Choroid plexus epithelial cell (primary cell): ENCODE measurements at regions not wholly inside any gene's neighbourhood (a gene's known extent, or its start where the extent isn't known, plus 50 kb on each side); places are given as distances from the start of the nearest gene placed in this dataset.
"Not testable (repeated sequence)": the region's sequence is repeated elsewhere in the genome, so short reads cannot be mapped to it uniquely, and the experiment has no call there.

Experiments
- DNase-seq: peaks from one replicate; pipeline ENCODE4 v3.0.0-alpha.2; 2010; ENCODE audit warnings: low read depth
- H3K4me3 ChIP-seq: 2 replicates; pipeline ENCODE4 v1.5.1; 2011; ENCODE audit warnings: low read depth, mild to moderate bottlenecking, control low read depth, low read length, moderate library complexity
- CTCF ChIP-seq: conservative IDR thresholded peaks from 2 replicates; pipeline ENCODE4 v1.5.1; 2011; ENCODE audit warnings: low read depth, mild to moderate bottlenecking, control low read depth, inconsistent platforms, low read length, moderate library complexity

- no peak overlapping the region for H3K4me3 ChIP-seq
- DNase-seq = peak; percentile 24
- no peak for TF ChIP-seq CTCF
Measured at GRCh38 chr16:29148131-29148691, 163.4 kb downstream of the LAT start.

GRCh38 chr16:29147710-29148109, 162.9 kb downstream of the LAT start:
- H3K4me3 ChIP-seq, DNase-seq: not testable (repeated sequence)

GRCh38 chr16:29146808-29147643, 162.2 kb downstream of the LAT start:
- not testable (repeated sequence) for DNase-seq, H3K4me3 ChIP-seq

- no peak for TF ChIP-seq CTCF
- H3K4me3 ChIP-seq = no peak overlapping the region
- DNase-seq = no peak
Measured at GRCh38 chr16:29146266-29146665, 161.4 kb downstream of the LAT start.

GRCh38 chr16:29145486-29146225, 160.8 kb downstream of the LAT start:
- H3K4me3 ChIP-seq, DNase-seq: not testable (repeated sequence)

GRCh38 chr16:29145086-29145485, 160.2 kb downstream of the LAT start:
- H3K4me3 ChIP-seq, DNase-seq: not testable (repeated sequence)

GRCh38 chr16:29144669-29145062, 159.8 kb downstream of the LAT start:
- not testable (repeated sequence) for DNase-seq, H3K4me3 ChIP-seq

GRCh38 chr16:29143739-29144668, 159.2 kb downstream of the LAT start:
- DNase-seq, H3K4me3 ChIP-seq: not testable (repeated sequence)

GRCh38 chr16:29142506-29142905, 157.7 kb downstream of the LAT start:
- not testable (repeated sequence) for DNase-seq, H3K4me3 ChIP-seq

- no peak for DNase-seq
- no peak for TF ChIP-seq CTCF
- no peak overlapping the region for H3K4me3 ChIP-seq
Measured at GRCh38 chr16:29141586-29142324, 156.9 kb downstream of the LAT start.

GRCh38 chr16:29141121-29141520, 156.3 kb downstream of the LAT start:
- not testable (repeated sequence) for DNase-seq, H3K4me3 ChIP-seq

GRCh38 chr16:29139901-29140855, 155.3 kb downstream of the LAT start:
- peak; percentile 47 for DNase-seq
- H3K4me3 ChIP-seq = peak overlapping the region; percentile 48
